ENCODE measurements at regions not wholly inside any gene's neighbourhood (a gene's known extent, or its start where the extent isn't known, plus 50 kb on each side); places are given as distances from the start of the nearest gene placed in this dataset.

- TF ChIP-seq CTCF (IDR thresholded peaks at IDR 0.05) = no peak
- no peak for TF ChIP-seq ZFX (IDR thresholded peaks at IDR 0.05; ENCODE audit: borderline replicate concordance)
Observed at GRCh38 chr7:106957766-106958165, 86.7 kb upstream of the PRKAR2B start.
